LNCAP (cell line): ENCODE measurements at regions not wholly inside any gene's neighbourhood (a gene's known extent, or its start where the extent isn't known, plus 50 kb on each side); places are given as distances from the start of the nearest gene placed in this dataset.

Source experiments
- CTCF ChIP-seq: fragments of 450-650 bp; IDR thresholded peaks from 2 replicates; pipeline ENCODE4 v1.5.1; 2017; ENCODE audit warnings: mild to moderate bottlenecking

GRCh38 chr20:19916531-19917485 is 100.4 kb upstream of the NAA20 start:
- TF ChIP-seq CTCF: no peak

GRCh38 chr20:19918965-19919329 is 98.2 kb upstream of the NAA20 start:
- no peak for TF ChIP-seq CTCF

- no peak for TF ChIP-seq CTCF
Measured at GRCh38 chr20:19920381-19921138, 96.6 kb upstream of the NAA20 start.

- no peak for TF ChIP-seq CTCF
Measured at GRCh38 chr20:19921284-19921793, 95.8 kb upstream of the NAA20 start.

- TF ChIP-seq CTCF: no peak
Measured at GRCh38 chr20:19922716-19923115, 94.4 kb upstream of the NAA20 start.

- TF ChIP-seq CTCF: no peak
Measured at GRCh38 chr20:19923762-19924161, 93.4 kb upstream of the NAA20 start.

GRCh38 chr20:19924255-19924654 is 92.9 kb upstream of the NAA20 start:
- no peak for TF ChIP-seq CTCF
